GM12872 (cell line): ENCODE measurements at regions not wholly inside any gene's neighbourhood (a gene's known extent, or its start where the extent isn't known, plus 50 kb on each side); places are given as distances from the start of the nearest gene placed in this dataset.

Experiments
- TF ChIP-seq, protein P1 (sequence below): IDR thresholded peaks from 3 replicates; pipeline ENCODE4 v1.5.1; 2011; ENCODE audit warnings: low read depth, mild to moderate bottlenecking, low read length, moderate library complexity; ENCODE audit not compliant: insufficient read depth

DNA sequence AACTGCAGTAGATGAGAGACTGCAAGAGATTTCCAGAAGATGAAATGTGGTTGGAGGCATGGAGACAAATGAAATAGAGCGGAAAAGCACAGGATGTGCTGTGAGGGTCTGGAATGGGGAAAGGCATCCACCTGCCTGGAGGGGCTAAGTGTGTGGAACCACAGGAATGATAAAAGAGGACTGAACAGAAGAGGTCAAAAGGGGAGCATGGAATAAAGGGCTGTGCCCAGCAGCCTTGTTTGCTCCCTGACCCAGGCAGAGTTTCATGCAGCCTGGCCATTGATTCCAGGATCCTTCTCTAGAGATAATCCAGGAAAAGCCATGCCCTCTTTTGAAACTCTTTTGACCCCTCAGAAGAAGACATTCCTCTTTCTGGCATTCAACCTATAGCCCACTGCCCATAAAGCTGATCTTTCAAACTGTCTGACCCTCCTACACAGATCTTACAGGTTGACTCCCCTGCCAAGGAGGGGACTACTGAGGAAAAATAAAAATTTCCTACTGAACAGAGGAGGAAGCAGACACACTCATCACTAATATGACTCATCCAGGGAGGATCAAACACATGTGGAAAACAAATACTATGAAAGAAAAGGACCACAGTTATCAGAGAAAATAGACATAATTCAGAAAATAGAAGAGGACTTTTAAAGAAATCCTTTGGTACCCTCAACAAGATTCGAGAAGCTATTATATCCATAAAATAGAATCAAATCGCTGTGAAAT, 273.5 kb upstream of the PCSK5 start:
- TF ChIP-seq, protein P1, sequence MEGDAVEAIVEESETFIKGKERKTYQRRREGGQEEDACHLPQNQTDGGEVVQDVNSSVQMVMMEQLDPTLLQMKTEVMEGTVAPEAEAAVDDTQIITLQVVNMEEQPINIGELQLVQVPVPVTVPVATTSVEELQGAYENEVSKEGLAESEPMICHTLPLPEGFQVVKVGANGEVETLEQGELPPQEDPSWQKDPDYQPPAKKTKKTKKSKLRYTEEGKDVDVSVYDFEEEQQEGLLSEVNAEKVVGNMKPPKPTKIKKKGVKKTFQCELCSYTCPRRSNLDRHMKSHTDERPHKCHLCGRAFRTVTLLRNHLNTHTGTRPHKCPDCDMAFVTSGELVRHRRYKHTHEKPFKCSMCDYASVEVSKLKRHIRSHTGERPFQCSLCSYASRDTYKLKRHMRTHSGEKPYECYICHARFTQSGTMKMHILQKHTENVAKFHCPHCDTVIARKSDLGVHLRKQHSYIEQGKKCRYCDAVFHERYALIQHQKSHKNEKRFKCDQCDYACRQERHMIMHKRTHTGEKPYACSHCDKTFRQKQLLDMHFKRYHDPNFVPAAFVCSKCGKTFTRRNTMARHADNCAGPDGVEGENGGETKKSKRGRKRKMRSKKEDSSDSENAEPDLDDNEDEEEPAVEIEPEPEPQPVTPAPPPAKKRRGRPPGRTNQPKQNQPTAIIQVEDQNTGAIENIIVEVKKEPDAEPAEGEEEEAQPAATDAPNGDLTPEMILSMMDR, result no peak

DNA sequence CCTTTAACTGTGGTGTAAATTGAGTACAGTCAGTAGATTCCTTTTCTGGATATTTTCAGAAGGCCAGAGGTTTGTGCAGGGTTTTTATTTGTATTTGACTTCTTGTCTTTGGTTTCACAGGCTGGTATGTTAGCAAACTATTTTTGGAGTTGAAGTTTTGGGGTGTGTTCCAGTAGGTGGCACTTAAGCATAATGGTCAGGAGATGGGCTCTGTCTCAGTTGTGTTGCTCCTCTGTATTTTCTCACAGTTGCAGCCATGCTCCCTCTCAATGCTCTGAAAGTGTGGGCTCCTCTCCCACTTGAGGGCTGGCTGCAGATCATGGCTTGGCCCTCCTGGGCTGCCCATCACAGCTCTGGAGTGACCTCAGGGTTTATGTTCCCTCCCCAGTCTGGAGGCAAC, 267.0 kb upstream of the PCSK5 start:
- TF ChIP-seq, protein P1, result no peak

DNA sequence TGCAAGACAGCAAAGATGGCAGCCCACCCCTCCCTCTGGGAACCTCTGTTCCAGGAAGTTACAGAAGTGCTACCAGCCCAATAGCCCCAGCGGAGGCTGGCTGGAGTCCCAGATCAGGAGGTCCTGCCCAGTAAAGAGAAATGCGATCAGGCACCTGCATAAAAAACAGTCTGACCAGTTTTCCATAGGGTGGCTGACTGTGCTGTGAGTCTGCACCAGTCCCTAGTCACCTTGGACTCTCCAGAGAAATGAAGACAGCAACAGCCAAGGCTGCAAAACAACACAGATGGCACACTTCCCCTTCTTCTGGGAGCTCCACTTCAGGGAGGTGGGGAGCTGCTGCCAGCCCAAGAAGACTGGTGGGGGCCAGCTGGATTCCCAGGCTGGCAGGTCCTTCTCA, 265.5 kb upstream of the PCSK5 start:
- TF ChIP-seq, protein P1, result no peak

DNA sequence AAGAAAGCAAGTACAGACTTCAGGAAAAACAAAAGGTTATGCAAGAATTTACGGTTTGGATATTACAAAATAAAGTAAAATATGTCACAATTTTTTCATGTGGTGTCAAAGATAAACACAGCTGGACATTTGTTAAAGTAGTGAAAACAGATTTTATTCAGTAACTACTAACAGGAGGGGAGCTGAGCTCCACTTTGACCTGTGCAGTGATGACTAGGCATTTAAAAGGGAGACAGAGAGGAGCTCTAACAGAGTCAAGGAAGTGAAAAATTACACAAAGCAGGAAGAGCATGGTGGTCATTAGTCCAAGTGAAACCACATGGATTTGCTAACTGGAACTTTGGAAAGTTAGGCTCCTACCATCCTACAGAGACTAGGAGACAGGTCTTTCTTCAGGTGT, 263.6 kb upstream of the PCSK5 start:
- TF ChIP-seq, protein P1, result no peak

DNA sequence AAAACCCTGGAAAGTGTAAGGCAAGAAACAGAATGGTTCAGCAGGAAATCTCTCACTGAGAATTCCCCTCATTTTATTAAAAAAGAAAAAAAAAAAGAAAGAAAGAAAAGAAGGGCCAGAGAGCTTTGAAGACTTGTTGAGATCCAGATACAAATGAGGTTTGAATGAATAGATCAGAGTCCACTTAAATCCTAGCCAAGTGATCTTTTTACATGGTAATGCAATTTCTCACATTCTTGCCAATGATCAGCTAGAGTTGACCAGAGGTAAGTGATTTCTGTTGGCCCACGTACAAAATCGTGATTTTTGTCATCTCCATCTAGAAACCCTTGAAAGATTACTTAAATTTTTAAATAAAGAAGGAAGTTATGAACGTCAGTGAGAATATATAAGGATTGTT, 261.5 kb upstream of the PCSK5 start:
- TF ChIP-seq, protein P1, result no peak

DNA sequence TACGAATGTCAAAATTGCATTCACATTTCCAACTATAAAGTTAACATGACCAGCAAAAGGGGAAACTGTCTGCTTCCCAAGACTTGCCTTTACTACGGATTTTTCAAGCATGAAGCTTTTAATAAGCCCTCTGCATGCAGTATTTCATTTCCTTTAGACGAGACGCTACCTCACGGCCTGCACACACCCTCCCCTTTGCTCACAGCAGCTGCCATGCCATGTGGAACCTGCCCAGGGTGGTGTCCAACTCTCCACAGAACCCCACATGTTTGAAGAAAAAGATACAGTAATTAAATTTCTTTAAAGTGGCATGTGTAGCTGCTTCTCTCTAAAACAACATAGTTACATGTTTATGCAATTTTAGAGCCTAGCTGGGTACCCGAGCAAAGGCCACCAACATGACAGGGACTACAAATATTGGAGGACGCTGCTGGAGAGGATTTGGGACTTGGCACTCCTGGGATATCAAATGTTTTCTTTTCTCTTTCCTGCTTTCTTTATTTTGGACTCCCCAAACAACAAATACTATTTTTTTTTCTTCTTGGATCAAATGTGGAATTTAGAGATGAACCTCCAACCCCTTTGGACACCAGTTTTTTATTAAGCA, 256.9 kb upstream of the PCSK5 start:
- TF ChIP-seq, protein P1, result no peak

DNA sequence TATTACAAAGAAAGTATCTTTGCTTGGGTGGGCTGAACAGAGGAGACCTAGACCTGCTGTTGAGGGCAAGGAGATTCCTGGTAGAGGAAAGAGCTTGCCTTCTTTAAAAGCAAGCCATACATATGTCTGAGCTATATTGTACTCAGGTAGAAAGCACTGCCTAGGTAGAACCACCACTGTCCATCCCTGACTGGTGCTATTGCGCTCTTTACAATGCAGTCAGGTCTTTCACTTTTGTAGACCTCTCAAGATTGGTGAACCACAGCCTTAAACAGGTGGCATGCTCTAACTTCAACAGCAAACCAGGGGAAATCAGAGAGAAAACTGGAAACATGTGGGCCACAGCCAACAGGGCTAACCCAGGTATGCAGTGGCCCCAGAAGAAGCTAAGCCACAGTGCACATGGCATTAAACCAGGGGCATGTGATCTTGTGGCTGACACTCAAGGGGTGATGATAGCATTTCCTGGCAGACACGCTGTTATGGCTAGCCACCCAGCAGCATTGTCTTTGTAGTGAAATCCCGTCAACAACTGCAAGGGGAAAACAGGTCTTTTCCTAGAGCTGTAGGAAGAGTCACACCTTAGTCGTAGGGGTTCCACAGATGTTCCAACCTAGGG, 253.9 kb upstream of the PCSK5 start:
- TF ChIP-seq, protein P1, result no peak
